Osteoblast (primary cell): ENCODE measurements at regions not wholly inside any gene's neighbourhood (a gene's known extent, or its start where the extent isn't known, plus 50 kb on each side); places are given as distances from the start of the nearest gene placed in this dataset.

Experiments
- DNase-seq: peaks from one replicate; pipeline ENCODE4 v3.0.0; 2011; ENCODE audit warnings: low spot score, mixed read lengths; ENCODE audit not compliant: insufficient read length; ENCODE audit errors: missing footprints
- H2AFZ ChIP-seq: 2 replicates; pipeline ENCODE4 v1.6.0; 2011; ENCODE audit warnings: mild to moderate bottlenecking, low read length
- H3K27ac ChIP-seq: 2 replicates; pipeline ENCODE4 v1.5.1; 2011; ENCODE audit warnings: mild to moderate bottlenecking, low read depth, low read length, moderate library complexity
- H3K27me3 ChIP-seq: 2 replicates; pipeline ENCODE4 v1.6.0; 2012; ENCODE audit warnings: mild to moderate bottlenecking, control low read depth, inconsistent platforms, low read length, moderate library complexity; ENCODE audit not compliant: insufficient read depth
- H3K36me3 ChIP-seq: 2 replicates; pipeline ENCODE4 v1.5.1; 2011; ENCODE audit warnings: mild to moderate bottlenecking, low read length, control low read depth, moderate library complexity; ENCODE audit not compliant: insufficient read depth
- H3K4me1 ChIP-seq: 2 replicates; pipeline ENCODE4 v1.5.1; 2011; ENCODE audit warnings: mild to moderate bottlenecking, low read length, control low read depth, moderate library complexity; ENCODE audit not compliant: insufficient read depth
- H3K4me2 ChIP-seq: 2 replicates; pipeline ENCODE4 v1.6.0; 2011; ENCODE audit warnings: mild to moderate bottlenecking, low read length; ENCODE audit not compliant: insufficient read depth
- H3K4me3 ChIP-seq: fragments of 200-600 bp; sonication (generic); 3 replicates; pipeline ENCODE4 v1.5.1; 2012; ENCODE audit warnings: mild to moderate bottlenecking, low read length, inconsistent platforms; ENCODE audit not compliant: insufficient read depth
- H3K79me2 ChIP-seq: 2 replicates; pipeline ENCODE4 v1.6.0; 2012; ENCODE audit warnings: mild to moderate bottlenecking, low read length, control low read depth, inconsistent platforms; ENCODE audit not compliant: insufficient read depth
- H3K9me3 ChIP-seq: 2 replicates; pipeline ENCODE4 v1.5.1; 2011; ENCODE audit warnings: low read depth, low read length, control low read depth
- H4K20me1 ChIP-seq: 2 replicates; pipeline ENCODE4 v1.6.0; 2012; ENCODE audit warnings: mild to moderate bottlenecking, low read length, control low read depth; ENCODE audit not compliant: insufficient read depth
- CTCF ChIP-seq: IDR thresholded peaks from 2 replicates; pipeline ENCODE4 v1.5.1; 2011; ENCODE audit warnings: mild to moderate bottlenecking, low read depth, low read length, moderate library complexity; ENCODE audit errors: extremely low read depth

GRCh38 chr13:44278166-44278565 is 95.5 kb upstream of the SERP2 start:
- H2AFZ ChIP-seq, result no peak overlapping the region
- H3K4me2 ChIP-seq, result no peak overlapping the region
- no peak overlapping the region for H3K27ac ChIP-seq
- H3K27me3 ChIP-seq, result no peaks in the 10 kb centered on the region
- H3K79me2 ChIP-seq, result no peaks in the 10 kb centered on the region
- DNase-seq, result no peak
- no peak overlapping the region for H3K4me3 ChIP-seq
- H3K4me1 ChIP-seq, result peaks cover 21% of the 10 kb centered on the region
- no peaks in the 10 kb centered on the region for H4K20me1 ChIP-seq
- no peaks in the 10 kb centered on the region for H3K36me3 ChIP-seq
- no peaks in the 10 kb centered on the region for H3K9me3 ChIP-seq
- TF ChIP-seq CTCF, result no peak

GRCh38 chr13:44280456-44280855 is 93.2 kb upstream of the SERP2 start:
- TF ChIP-seq CTCF, result no peak
- H4K20me1 ChIP-seq, result no peaks in the 10 kb centered on the region
- H3K79me2 ChIP-seq, result no peaks in the 10 kb centered on the region
- peak overlapping the region; percentile 25 for H2AFZ ChIP-seq
- no peaks in the 10 kb centered on the region for H3K9me3 ChIP-seq
- no peak overlapping the region for H3K4me3 ChIP-seq
- H3K27ac ChIP-seq, result peak overlapping the region; percentile 2
- H3K4me1 ChIP-seq, result peaks cover 10% of the 10 kb centered on the region
- no peaks in the 10 kb centered on the region for H3K36me3 ChIP-seq
- DNase-seq, result no peak
- peak overlapping the region; percentile 6 for H3K4me2 ChIP-seq
- peaks cover 4% of the 10 kb centered on the region for H3K27me3 ChIP-seq

- Histone ChIP-seq H3K4me1 (peaks cover 10% of the 10 kb centered on the region), H4K20me1 (no peaks in the 10 kb centered on the region), H3K27ac (no peak overlapping the region), H3K27me3 (peaks cover 7% of the 10 kb centered on the region), H2AFZ (no peak overlapping the region), H3K9me3 (no peaks in the 10 kb centered on the region), H3K4me3 (no peak overlapping the region), H3K36me3 (no peaks in the 10 kb centered on the region), H3K79me2 (no peaks in the 10 kb centered on the region), H3K4me2 (no peak overlapping the region)
- no peak for DNase-seq
- no peak for TF ChIP-seq CTCF
Observed at GRCh38 chr13:44281252-44282000, 92.2 kb upstream of the SERP2 start.

GRCh38 chr13:44283600-44283999 is 90.0 kb upstream of the SERP2 start:
- no peak overlapping the region for H3K4me3 ChIP-seq
- H3K27me3 ChIP-seq, result peaks cover 18% of the 10 kb centered on the region
- no peak overlapping the region for H3K4me2 ChIP-seq
- H3K79me2 ChIP-seq, result no peaks in the 10 kb centered on the region
- no peak overlapping the region for H2AFZ ChIP-seq
- H3K27ac ChIP-seq, result no peak overlapping the region
- TF ChIP-seq CTCF, result no peak
- no peak for DNase-seq
- H3K4me1 ChIP-seq, result peaks cover 10% of the 10 kb centered on the region
- H3K9me3 ChIP-seq, result no peaks in the 10 kb centered on the region
- no peaks in the 10 kb centered on the region for H3K36me3 ChIP-seq
- H4K20me1 ChIP-seq, result no peaks in the 10 kb centered on the region
